ENCODE measurements at regions not wholly inside any gene's neighbourhood (a gene's known extent, or its start where the extent isn't known, plus 50 kb on each side); places are given as distances from the start of the nearest gene placed in this dataset.

DNA sequence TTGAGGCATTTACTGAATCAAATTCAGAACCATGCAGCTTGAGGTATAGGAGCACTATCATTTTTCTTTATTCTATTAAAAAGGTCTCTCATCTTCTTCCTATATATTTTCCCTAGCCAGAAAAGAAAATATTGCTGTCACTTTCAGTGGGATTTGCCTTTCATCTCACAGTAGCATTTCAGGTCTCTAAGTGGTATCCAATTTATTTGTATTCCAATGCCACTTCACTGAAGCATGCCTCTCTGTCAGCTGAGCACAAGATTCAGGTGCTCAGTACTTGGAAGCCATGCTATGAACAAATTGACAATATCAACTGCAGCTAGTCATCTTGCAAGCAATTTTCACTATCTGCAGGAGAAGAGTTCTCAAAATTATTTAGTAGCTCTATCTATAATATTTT is 457.2 kb upstream of the SLC39A10 start:
- TF ChIP-seq POLR2A (IDR thresholded peaks at IDR 0.05) (no peak), CTCF (IDR thresholded peaks at IDR 0.05) (no peak)
